ENCODE measurements at regions not wholly inside any gene's neighbourhood (a gene's known extent, or its start where the extent isn't known, plus 50 kb on each side); places are given as distances from the start of the nearest gene placed in this dataset.

- Histone ChIP-seq H3K4me2 (no peak overlapping the region), H3K4me3 (no peak overlapping the region), H3K36me3 (replicated peaks; ENCODE audit: insufficient read depth, low read depth) (no peaks in the 10 kb centered on the region), H3K27me3 (no peaks in the 10 kb centered on the region), H4K20me1 (ENCODE audit: insufficient read depth, poor library complexity, severe bottlenecking) (no peaks in the 10 kb centered on the region), H3K9me2 (replicated peaks; ENCODE audit: insufficient read depth) (no peaks in the 10 kb centered on the region), H3K4me1 (ENCODE audit: insufficient read depth) (no peaks in the 10 kb centered on the region), H3K79me2 (no peaks in the 10 kb centered on the region), H2AFZ (no peak overlapping the region), H3K9me3 (ENCODE audit: low read depth) (no peaks in the 10 kb centered on the region), H3K27ac (no peak overlapping the region)
- TF ChIP-seq EZH2phosphoT487 (IDR thresholded peaks at IDR 0.05; ENCODE audit: low read depth, severe bottlenecking, unreplicated experiment) (no peak), EZH2 (IDR thresholded peaks at IDR 0.05; ENCODE audit: borderline replicate concordance) (no peak), CTCF (IDR thresholded peaks at IDR 0.05; ENCODE audit: poor library complexity) (no peak)
- no peak for DNase-seq (ENCODE audit: low spot score)
- WGBS (ENCODE audit: low lambda C conversion rate, missing lambda C conversion rate) = 63% methylated on average over 5 of the region's 5 CpGs
These were observed 359.9 kb upstream of the F9 start for GRCh38 chrX:139170526-139171173.

GRCh38 chrX:139167282-139167681, 363.3 kb upstream of the F9 start:
- H3K9me3 ChIP-seq (ENCODE audit: low read depth) = no peaks in the 10 kb centered on the region
- no peak overlapping the region for H3K4me3 ChIP-seq
- H3K36me3 ChIP-seq (replicated peaks; ENCODE audit: insufficient read depth, low read depth) = no peaks in the 10 kb centered on the region
- 88% methylated on average over 1 of the region's 1 CpG for WGBS (ENCODE audit: low lambda C conversion rate, missing lambda C conversion rate)
- H3K27ac ChIP-seq = no peak overlapping the region
- H3K4me1 ChIP-seq (ENCODE audit: insufficient read depth) = no peaks in the 10 kb centered on the region
- no peaks in the 10 kb centered on the region for H3K9me2 ChIP-seq (replicated peaks; ENCODE audit: insufficient read depth)
- H3K27me3 ChIP-seq = no peaks in the 10 kb centered on the region
- H4K20me1 ChIP-seq (ENCODE audit: insufficient read depth, poor library complexity, severe bottlenecking) = no peaks in the 10 kb centered on the region
- no peak overlapping the region for H3K4me2 ChIP-seq
- TF ChIP-seq CTCF (IDR thresholded peaks at IDR 0.05; ENCODE audit: poor library complexity) (no peak), EZH2 (IDR thresholded peaks at IDR 0.05; ENCODE audit: borderline replicate concordance) (no peak), EZH2phosphoT487 (IDR thresholded peaks at IDR 0.05; ENCODE audit: low read depth, severe bottlenecking, unreplicated experiment) (no peak)
- DNase-seq (ENCODE audit: low spot score) = no peak
- no peak overlapping the region for H2AFZ ChIP-seq
- no peaks in the 10 kb centered on the region for H3K79me2 ChIP-seq

- peak; percentile 65 for DNase-seq (ENCODE audit: low spot score)
- no peak overlapping the region for H3K4me2 ChIP-seq
- no peaks in the 10 kb centered on the region for H4K20me1 ChIP-seq (ENCODE audit: insufficient read depth, poor library complexity, severe bottlenecking)
- no peaks in the 10 kb centered on the region for H3K9me3 ChIP-seq (ENCODE audit: low read depth)
- H3K4me3 ChIP-seq = no peak overlapping the region
- no peak for TF ChIP-seq EZH2 (IDR thresholded peaks at IDR 0.05; ENCODE audit: borderline replicate concordance)
- TF ChIP-seq EZH2phosphoT487 (IDR thresholded peaks at IDR 0.05; ENCODE audit: low read depth, severe bottlenecking, unreplicated experiment) = no peak
- no peak for TF ChIP-seq CTCF (IDR thresholded peaks at IDR 0.05; ENCODE audit: poor library complexity)
- no peaks in the 10 kb centered on the region for H3K36me3 ChIP-seq (replicated peaks; ENCODE audit: insufficient read depth, low read depth)
- no peaks in the 10 kb centered on the region for H3K79me2 ChIP-seq
- no peaks in the 10 kb centered on the region for H3K27me3 ChIP-seq
- 68% methylated on average over 2 of the region's 2 CpGs for WGBS (ENCODE audit: low lambda C conversion rate, missing lambda C conversion rate)
- H3K4me1 ChIP-seq (ENCODE audit: insufficient read depth) = no peaks in the 10 kb centered on the region
- no peaks in the 10 kb centered on the region for H3K9me2 ChIP-seq (replicated peaks; ENCODE audit: insufficient read depth)
- no peak overlapping the region for H2AFZ ChIP-seq
- no peak overlapping the region for H3K27ac ChIP-seq
These were observed 372.3 kb upstream of the F9 start for GRCh38 chrX:139158256-139158655.
